ENCODE measurements at regions not wholly inside any gene's neighbourhood (a gene's known extent, or its start where the extent isn't known, plus 50 kb on each side); places are given as distances from the start of the nearest gene placed in this dataset.

DNA sequence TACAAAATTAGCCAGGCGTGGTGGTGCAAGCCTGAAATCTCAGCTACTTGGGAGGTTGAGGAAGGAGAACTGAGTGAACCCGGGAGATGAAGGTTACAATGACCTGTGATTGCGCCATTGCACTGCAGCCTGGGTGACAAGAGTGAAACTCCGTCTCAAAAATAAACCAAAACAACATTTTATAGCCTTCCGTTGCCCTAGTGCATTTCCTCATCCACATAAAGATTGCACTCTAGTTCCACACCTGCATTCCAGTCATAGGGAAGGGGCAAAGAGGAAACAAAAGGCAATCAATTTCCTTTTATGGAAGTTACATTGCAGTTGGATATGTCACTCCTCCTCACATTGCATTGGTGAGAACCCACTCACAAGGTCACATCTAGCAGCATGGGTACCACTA, 182.7 kb upstream of the ARG1 start:
- Histone ChIP-seq H3K9me3 (no peaks in the 10 kb centered on the region), H3K4me1 (no peaks in the 10 kb centered on the region), H3K4me2 (no peak overlapping the region), H3K27ac (no peak overlapping the region), H3K4me3 (no peak overlapping the region)
- WGBS (ENCODE audit: missing lambda C conversion rate) = 37% methylated on average over 5 of the region's 5 CpGs
- POLR2A ChIA-PET = no interaction called here
- TF ChIP-seq, protein P1, sequence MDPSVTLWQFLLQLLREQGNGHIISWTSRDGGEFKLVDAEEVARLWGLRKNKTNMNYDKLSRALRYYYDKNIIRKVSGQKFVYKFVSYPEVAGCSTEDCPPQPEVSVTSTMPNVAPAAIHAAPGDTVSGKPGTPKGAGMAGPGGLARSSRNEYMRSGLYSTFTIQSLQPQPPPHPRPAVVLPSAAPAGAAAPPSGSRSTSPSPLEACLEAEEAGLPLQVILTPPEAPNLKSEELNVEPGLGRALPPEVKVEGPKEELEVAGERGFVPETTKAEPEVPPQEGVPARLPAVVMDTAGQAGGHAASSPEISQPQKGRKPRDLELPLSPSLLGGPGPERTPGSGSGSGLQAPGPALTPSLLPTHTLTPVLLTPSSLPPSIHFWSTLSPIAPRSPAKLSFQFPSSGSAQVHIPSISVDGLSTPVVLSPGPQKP (IDR thresholded peaks at IDR 0.05; ENCODE audit: low read depth, low read length) = no peak
- TF ChIP-seq, protein P2, sequence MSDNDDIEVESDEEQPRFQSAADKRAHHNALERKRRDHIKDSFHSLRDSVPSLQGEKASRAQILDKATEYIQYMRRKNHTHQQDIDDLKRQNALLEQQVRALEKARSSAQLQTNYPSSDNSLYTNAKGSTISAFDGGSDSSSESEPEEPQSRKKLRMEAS (IDR thresholded peaks at IDR 0.05) = no peak
- TF ChIP-seq HOXA7 (CRISPR knock-in tag; IDR thresholded peaks at IDR 0.05) = no peak
- TF ChIP-seq, protein P3, sequence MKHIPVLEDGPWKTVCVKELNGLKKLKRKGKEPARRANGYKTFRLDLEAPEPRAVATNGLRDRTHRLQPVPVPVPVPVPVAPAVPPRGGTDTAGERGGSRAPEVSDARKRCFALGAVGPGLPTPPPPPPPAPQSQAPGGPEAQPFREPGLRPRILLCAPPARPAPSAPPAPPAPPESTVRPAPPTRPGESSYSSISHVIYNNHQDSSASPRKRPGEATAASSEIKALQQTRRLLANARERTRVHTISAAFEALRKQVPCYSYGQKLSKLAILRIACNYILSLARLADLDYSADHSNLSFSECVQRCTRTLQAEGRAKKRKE (CRISPR knock-in tag; IDR thresholded peaks at IDR 0.05; ENCODE audit: low read depth) = no peak
- TF ChIP-seq, protein P4, sequence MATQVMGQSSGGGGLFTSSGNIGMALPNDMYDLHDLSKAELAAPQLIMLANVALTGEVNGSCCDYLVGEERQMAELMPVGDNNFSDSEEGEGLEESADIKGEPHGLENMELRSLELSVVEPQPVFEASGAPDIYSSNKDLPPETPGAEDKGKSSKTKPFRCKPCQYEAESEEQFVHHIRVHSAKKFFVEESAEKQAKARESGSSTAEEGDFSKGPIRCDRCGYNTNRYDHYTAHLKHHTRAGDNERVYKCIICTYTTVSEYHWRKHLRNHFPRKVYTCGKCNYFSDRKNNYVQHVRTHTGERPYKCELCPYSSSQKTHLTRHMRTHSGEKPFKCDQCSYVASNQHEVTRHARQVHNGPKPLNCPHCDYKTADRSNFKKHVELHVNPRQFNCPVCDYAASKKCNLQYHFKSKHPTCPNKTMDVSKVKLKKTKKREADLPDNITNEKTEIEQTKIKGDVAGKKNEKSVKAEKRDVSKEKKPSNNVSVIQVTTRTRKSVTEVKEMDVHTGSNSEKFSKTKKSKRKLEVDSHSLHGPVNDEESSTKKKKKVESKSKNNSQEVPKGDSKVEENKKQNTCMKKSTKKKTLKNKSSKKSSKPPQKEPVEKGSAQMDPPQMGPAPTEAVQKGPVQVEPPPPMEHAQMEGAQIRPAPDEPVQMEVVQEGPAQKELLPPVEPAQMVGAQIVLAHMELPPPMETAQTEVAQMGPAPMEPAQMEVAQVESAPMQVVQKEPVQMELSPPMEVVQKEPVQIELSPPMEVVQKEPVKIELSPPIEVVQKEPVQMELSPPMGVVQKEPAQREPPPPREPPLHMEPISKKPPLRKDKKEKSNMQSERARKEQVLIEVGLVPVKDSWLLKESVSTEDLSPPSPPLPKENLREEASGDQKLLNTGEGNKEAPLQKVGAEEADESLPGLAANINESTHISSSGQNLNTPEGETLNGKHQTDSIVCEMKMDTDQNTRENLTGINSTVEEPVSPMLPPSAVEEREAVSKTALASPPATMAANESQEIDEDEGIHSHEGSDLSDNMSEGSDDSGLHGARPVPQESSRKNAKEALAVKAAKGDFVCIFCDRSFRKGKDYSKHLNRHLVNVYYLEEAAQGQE (IDR thresholded peaks at IDR 0.05) = no peak
- TF ChIP-seq, protein P5, sequence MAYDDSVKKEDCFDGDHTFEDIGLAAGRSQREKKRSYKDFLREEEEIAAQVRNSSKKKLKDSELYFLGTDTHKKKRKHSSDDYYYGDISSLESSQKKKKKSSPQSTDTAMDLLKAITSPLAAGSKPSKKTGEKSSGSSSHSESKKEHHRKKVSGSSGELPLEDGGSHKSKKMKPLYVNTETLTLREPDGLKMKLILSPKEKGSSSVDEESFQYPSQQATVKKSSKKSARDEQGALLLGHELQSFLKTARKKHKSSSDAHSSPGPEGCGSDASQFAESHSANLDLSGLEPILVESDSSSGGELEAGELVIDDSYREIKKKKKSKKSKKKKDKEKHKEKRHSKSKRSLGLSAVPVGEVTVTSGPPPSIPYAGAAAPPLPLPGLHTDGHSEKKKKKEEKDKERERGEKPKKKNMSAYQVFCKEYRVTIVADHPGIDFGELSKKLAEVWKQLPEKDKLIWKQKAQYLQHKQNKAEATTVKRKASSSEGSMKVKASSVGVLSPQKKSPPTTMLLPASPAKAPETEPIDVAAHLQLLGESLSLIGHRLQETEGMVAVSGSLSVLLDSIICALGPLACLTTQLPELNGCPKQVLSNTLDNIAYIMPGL (CRISPR knock-in tag; IDR thresholded peaks at IDR 0.05; ENCODE audit: borderline replicate concordance) = no peak
- TF ChIP-seq ZFP36 (IDR thresholded peaks at IDR 0.05; ENCODE audit: borderline replicate concordance, partially characterized antibody) = no peak
- TF ChIP-seq NR3C1 (IDR thresholded peaks at IDR 0.05) = no peak
- no peak for TF ChIP-seq HDAC2 (IDR thresholded peaks at IDR 0.05)
- TF ChIP-seq, protein P6, sequence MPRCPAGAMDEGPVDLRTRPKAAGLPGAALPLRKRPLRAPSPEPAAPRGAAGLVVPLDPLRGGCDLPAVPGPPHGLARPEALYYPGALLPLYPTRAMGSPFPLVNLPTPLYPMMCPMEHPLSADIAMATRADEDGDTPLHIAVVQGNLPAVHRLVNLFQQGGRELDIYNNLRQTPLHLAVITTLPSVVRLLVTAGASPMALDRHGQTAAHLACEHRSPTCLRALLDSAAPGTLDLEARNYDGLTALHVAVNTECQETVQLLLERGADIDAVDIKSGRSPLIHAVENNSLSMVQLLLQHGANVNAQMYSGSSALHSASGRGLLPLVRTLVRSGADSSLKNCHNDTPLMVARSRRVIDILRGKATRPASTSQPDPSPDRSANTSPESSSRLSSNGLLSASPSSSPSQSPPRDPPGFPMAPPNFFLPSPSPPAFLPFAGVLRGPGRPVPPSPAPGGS (IDR thresholded peaks at IDR 0.05) = no peak
- TF ChIP-seq NFE2L2 (conservative IDR thresholded peaks at IDR 0.05; ENCODE audit: low read length) = no peak
- CTCF ChIA-PET = no interaction called here
- FAIRE-seq (no peak), ATAC-seq (no peak), DNase-seq (ENCODE audit: low read depth in 1 of 2, low spot score in 1 of 2) (no peak)

DNA sequence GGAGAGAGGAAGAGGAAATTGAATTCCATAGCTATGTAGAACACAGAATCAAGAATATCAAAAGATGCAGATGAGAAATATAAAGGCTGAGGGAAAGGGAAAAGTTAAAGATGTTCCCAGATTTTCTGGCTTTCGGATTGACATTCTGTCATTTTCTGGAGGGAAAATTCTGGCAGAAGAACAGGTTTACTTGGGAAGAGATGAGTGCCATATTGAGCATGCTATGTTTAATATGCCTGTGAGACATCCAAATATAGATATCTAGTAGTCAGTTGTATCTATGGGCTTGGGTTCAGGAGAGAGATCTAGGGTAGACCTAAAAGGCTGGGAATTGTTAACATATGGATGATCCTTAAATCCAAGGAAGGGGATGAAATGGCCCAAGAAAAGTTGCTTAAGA, 181.9 kb upstream of the ARG1 start:
- no peaks in the 10 kb centered on the region for H3K4me1 ChIP-seq
- no peak overlapping the region for H3K27ac ChIP-seq
- WGBS (ENCODE audit: missing lambda C conversion rate) = 55% methylated on average over 1 of the region's 1 CpG
- H3K4me2 ChIP-seq = no peak overlapping the region
- ATAC-seq (no peak), DNase-seq (ENCODE audit: low read depth in 1 of 2, low spot score in 1 of 2) (no peak), FAIRE-seq (no peak)
- no peak overlapping the region for H3K4me3 ChIP-seq
- no peak for TF ChIP-seq CHD4 (IDR thresholded peaks at IDR 0.05; ENCODE audit: borderline replicate concordance)
- TF ChIP-seq HDAC2 (IDR thresholded peaks at IDR 0.05) = no peak
- TF ChIP-seq RARB (CRISPR knock-in tag; IDR thresholded peaks at IDR 0.05) = no peak
- no peak for TF ChIP-seq MAFK (IDR thresholded peaks at IDR 0.05; ENCODE audit: partially characterized antibody)
- TF ChIP-seq PHF8 (IDR thresholded peaks at IDR 0.05; ENCODE audit: borderline replicate concordance, low read depth) = no peak
- no peak for TF ChIP-seq ZFP36 (IDR thresholded peaks at IDR 0.05; ENCODE audit: borderline replicate concordance, partially characterized antibody)
- TF ChIP-seq HOXB13 (CRISPR knock-in tag; IDR thresholded peaks at IDR 0.05; ENCODE audit: low read depth) = no peak
- TF ChIP-seq FOSB (CRISPR knock-in tag; IDR thresholded peaks at IDR 0.05) = no peak
- TF ChIP-seq RCOR1 (IDR thresholded peaks at IDR 0.05; ENCODE audit: low read depth, low read length) = no peak
- no peak for TF ChIP-seq SMC3 (IDR thresholded peaks at IDR 0.05)
- TF ChIP-seq, protein P3 (CRISPR knock-in tag; IDR thresholded peaks at IDR 0.05; ENCODE audit: low read depth) = no peak
- TF ChIP-seq, protein P4 (IDR thresholded peaks at IDR 0.05) = no peak
- TF ChIP-seq HOXB5 (CRISPR knock-in tag; IDR thresholded peaks at IDR 0.05) = no peak
- no peak for TF ChIP-seq MYC (IDR thresholded peaks at IDR 0.05; ENCODE audit: borderline replicate concordance, low read length)
- TF ChIP-seq POLR2AphosphoS2 (conservative IDR thresholded peaks at IDR 0.05; ENCODE audit: low read length) = no peak
- POLR2A ChIA-PET = no interaction called here
- H3K9me3 ChIP-seq = no peaks in the 10 kb centered on the region
- CTCF ChIA-PET = no interaction called here

Measured in A549 (cell line).